GM12878 (cell line): ENCODE measurements at regions not wholly inside any gene's neighbourhood (a gene's known extent, or its start where the extent isn't known, plus 50 kb on each side); places are given as distances from the start of the nearest gene placed in this dataset.
A peak's percentile ranks its signal among the peaks of the same experiment; 100 is the strongest.

Source experiments
- ATAC-seq: fragments of 200-7000 bp; cut with Tn5 transposase; 3 replicates; pipeline ENCODE4 v1.9.1; 2020; ENCODE audit warnings: mild to moderate bottlenecking, moderate library complexity
- BruUV-seq: library from RNA; stranded (reverse); fragments of 400-500 nt; replicated peaks from 2 replicates; lab custom pipeline; 2021; lab: Mats Ljungman, UMichigan
- CTCF ChIA-PET: fragments of 300-600 bp; sonication (Branson Sonifier 250); formaldehyde crosslinking; extraction: SDS; loops from one replicate; lab custom pipeline; 2021; ENCODE audit warnings: inconsistent platforms; lab: Yijun Ruan, JAX
- POLR2A ChIA-PET: fragments of 350-600 bp; formaldehyde crosslinking; extraction: SDS; loops from one replicate; lab custom pipeline; 2021; ENCODE audit warnings: inconsistent platforms; lab: Charles Lee
- RAD21 ChIA-PET: fragments of 300-600 bp; sonication (Branson Sonifier 250); formaldehyde crosslinking; loops from one replicate; lab custom pipeline; 2023; ENCODE audit warnings: antibody characterized with exemption; ENCODE audit not compliant: unreplicated experiment; lab: Charles Lee
- SMC1A ChIA-PET: fragments of 300-600 bp; sonication (Branson Sonifier 250); formaldehyde crosslinking; loops from one replicate; lab custom pipeline; 2023; ENCODE audit not compliant: unreplicated experiment, uncharacterized antibody; lab: Charles Lee
- DNase-seq: peaks from one replicate; pipeline ENCODE4 v3.0.0-alpha.2; 2011; ENCODE audit warnings: low read depth, low spot score
- FAIRE-seq: peaks from 3 replicates; lab custom pipeline; 2011; peaks lifted over from hg19 to GRCh38; lab: Jason Lieb, UNC
- H2AFZ ChIP-seq: 2 replicates; pipeline ENCODE4 v1.6.0; 2011; ENCODE audit warnings: low read depth, low read length, control low read depth; ENCODE audit not compliant: control insufficient read depth
- H3K27ac ChIP-seq: 2 replicates; pipeline ENCODE4 v1.5.1; 2011; ENCODE audit warnings: control low read depth; ENCODE audit not compliant: control insufficient read depth, insufficient read depth
- H3K27me3 ChIP-seq, 2 experiments: replicated peaks in 1 of 2; 2 replicates each; pipeline versions ENCODE4 v1.6.0 to v1.6.1; 2011; ENCODE audit warnings: low read length in 1 of 2; ENCODE audit not compliant: control insufficient read depth in 2 of 2, insufficient read depth in 2 of 2
- H3K36me3 ChIP-seq, 2 experiments: 2 replicates each; pipeline ENCODE4 v1.5.1; 2011; ENCODE audit warnings: low read length in 1 of 2; ENCODE audit not compliant: control insufficient read depth in 2 of 2, insufficient read depth in 2 of 2
- H3K4me1 ChIP-seq: 2 replicates; pipeline ENCODE4 v1.6.1; 2011; ENCODE audit warnings: mild to moderate bottlenecking, low read length, moderate library complexity, mixed read lengths; ENCODE audit not compliant: control insufficient read depth, insufficient read depth
- H3K4me2 ChIP-seq: 2 replicates; pipeline ENCODE4 v1.6.0; 2011; ENCODE audit warnings: control low read depth; ENCODE audit not compliant: control insufficient read depth, insufficient read depth
- H3K4me3 ChIP-seq: fragments of 200-600 bp; sonication (generic); 2 replicates; pipeline ENCODE4 v1.5.1; 2016
- H3K79me2 ChIP-seq: 2 replicates; pipeline ENCODE4 v1.6.0; 2011; ENCODE audit warnings: low read length; ENCODE audit not compliant: control insufficient read depth, insufficient read depth
- H3K9ac ChIP-seq: 2 replicates; pipeline ENCODE4 v1.8.0; 2011; ENCODE audit warnings: low read length, control low read depth, mixed read lengths; ENCODE audit not compliant: control insufficient read depth, insufficient read depth
- H3K9me3 ChIP-seq: replicated peaks from 3 replicates; pipeline ENCODE4 v1.5.1; 2011; ENCODE audit warnings: mild to moderate bottlenecking, low read length; ENCODE audit not compliant: control insufficient read depth, insufficient read depth
- H4K20me1 ChIP-seq: 2 replicates; pipeline ENCODE4 v1.6.0; 2011; ENCODE audit not compliant: control insufficient read depth, insufficient read depth
- MYC ChIP-seq: IDR thresholded peaks from 2 replicates; pipeline ENCODE4 v1.6.1; 2011; ENCODE audit warnings: mild to moderate bottlenecking, low read length, moderate library complexity, inconsistent platforms; ENCODE audit not compliant: insufficient read depth, insufficient replicate concordance, insufficient read length, severe bottlenecking
- RAD21 ChIP-seq: IDR thresholded peaks from 2 replicates; pipeline ENCODE4 v1.6.1; 2011; ENCODE audit warnings: mild to moderate bottlenecking, low read depth, low read length, moderate library complexity; ENCODE audit not compliant: insufficient read depth
- WGBS: methylation state at CpG from one replicate; pipeline ENCODE4 v1.1.6; 2016; ENCODE audit warnings: low lambda C conversion rate; ENCODE audit not compliant: insufficient replicate concordance, insufficient coverage; ENCODE audit errors: missing lambda C conversion rate; 5-methylcytosine and 5-hydroxymethylcytosine counted together
- in situ Hi-C: fragments of 300-500 bp; cut with MboI; formaldehyde crosslinking; loops from 9 replicates; pipeline ENCODE4 v1.14.3; 2018; ENCODE audit warnings: mixed read lengths
- intact Hi-C: fragments of 100-400 bp; cut with micrococcal nuclease; formaldehyde crosslinking; loops from one replicate; pipeline ENCODE4 v1.14.2; 2022; ENCODE audit not compliant: unreplicated experiment
- TF ChIP-seq, protein P1 (sequence below), 3 experiments: IDR thresholded peaks in 2 of 3; conservative IDR thresholded peaks in 1 of 3; 2 replicates each; pipeline ENCODE4 v1.5.1; 2011; ENCODE audit warnings: low read depth in 3 of 3, low read length in 3 of 3, mild to moderate bottlenecking in 3 of 3, control low read depth in 2 of 3, moderate library complexity in 2 of 3, inconsistent platforms in 1 of 3, mixed read lengths in 1 of 3; ENCODE audit not compliant: control insufficient read depth in 2 of 3, insufficient read depth in 1 of 3; ENCODE audit errors: extremely low read depth in 1 of 3
- TF ChIP-seq, protein P2 (sequence below): fragments of 450-650 bp; IDR thresholded peaks from 2 replicates; pipeline ENCODE4 v1.6.1; 2017; ENCODE audit warnings: antibody characterized with exemption, mild to moderate bottlenecking, moderate library complexity

DNA sequence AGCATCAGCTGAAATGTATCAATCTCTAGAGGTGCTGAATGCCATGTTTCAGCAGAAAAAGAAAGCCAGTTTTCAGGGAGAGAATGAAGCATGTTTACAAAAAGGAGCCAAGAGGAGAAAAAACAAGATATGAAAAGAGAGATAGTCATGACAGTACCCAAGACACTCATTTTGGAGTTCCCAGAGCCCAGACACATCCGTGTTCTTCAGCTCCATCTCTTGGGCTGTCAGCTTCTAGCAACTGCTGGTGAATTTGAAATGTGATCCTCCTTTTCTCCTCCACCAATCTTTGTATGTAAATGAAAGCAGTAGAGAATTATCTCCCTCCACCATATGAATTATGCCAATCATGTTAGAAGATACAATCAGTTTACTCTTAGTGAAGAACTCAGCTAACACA, 93.0 kb upstream of the SLC25A36 start:
- CTCF ChIA-PET: interaction anchor here (0.7 to 1.1 kb wide), 3 partner anchors 16 to 345 kb away, joined by 3 to 6 read pairs (median 5); no protein-coding TSS in a partner anchor
- H3K79me2 ChIP-seq: no peaks in the 10 kb centered on the region
- no peak overlapping the region for H3K4me3 ChIP-seq
- no peak for DNase-seq
- TF ChIP-seq, protein P1, sequence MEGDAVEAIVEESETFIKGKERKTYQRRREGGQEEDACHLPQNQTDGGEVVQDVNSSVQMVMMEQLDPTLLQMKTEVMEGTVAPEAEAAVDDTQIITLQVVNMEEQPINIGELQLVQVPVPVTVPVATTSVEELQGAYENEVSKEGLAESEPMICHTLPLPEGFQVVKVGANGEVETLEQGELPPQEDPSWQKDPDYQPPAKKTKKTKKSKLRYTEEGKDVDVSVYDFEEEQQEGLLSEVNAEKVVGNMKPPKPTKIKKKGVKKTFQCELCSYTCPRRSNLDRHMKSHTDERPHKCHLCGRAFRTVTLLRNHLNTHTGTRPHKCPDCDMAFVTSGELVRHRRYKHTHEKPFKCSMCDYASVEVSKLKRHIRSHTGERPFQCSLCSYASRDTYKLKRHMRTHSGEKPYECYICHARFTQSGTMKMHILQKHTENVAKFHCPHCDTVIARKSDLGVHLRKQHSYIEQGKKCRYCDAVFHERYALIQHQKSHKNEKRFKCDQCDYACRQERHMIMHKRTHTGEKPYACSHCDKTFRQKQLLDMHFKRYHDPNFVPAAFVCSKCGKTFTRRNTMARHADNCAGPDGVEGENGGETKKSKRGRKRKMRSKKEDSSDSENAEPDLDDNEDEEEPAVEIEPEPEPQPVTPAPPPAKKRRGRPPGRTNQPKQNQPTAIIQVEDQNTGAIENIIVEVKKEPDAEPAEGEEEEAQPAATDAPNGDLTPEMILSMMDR (IDR thresholded peaks at IDR 0.05 in 2 of 3, conservative IDR thresholded peaks at IDR 0.05 in 1 of 3; ENCODE audit: control insufficient read depth in 2 of 3, extremely low read depth in 1 of 3, insufficient read depth in 1 of 3, low read depth in 3 of 3, low read length in 3 of 3): peak in 1 of 3 experiments; percentile 30; a peak in 2 of 6 replicates
- TF ChIP-seq MYC (no peak), RAD21 (peak; percentile 50)
- TF ChIP-seq, protein P2, sequence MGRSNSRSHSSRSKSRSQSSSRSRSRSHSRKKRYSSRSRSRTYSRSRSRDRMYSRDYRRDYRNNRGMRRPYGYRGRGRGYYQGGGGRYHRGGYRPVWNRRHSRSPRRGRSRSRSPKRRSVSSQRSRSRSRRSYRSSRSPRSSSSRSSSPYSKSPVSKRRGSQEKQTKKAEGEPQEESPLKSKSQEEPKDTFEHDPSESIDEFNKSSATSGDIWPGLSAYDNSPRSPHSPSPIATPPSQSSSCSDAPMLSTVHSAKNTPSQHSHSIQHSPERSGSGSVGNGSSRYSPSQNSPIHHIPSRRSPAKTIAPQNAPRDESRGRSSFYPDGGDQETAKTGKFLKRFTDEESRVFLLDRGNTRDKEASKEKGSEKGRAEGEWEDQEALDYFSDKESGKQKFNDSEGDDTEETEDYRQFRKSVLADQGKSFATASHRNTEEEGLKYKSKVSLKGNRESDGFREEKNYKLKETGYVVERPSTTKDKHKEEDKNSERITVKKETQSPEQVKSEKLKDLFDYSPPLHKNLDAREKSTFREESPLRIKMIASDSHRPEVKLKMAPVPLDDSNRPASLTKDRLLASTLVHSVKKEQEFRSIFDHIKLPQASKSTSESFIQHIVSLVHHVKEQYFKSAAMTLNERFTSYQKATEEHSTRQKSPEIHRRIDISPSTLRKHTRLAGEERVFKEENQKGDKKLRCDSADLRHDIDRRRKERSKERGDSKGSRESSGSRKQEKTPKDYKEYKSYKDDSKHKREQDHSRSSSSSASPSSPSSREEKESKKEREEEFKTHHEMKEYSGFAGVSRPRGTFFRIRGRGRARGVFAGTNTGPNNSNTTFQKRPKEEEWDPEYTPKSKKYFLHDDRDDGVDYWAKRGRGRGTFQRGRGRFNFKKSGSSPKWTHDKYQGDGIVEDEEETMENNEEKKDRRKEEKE: no peak
- TF ChIP-seq, all 136 proteins: peak for 2
- ATAC-seq (no peak), FAIRE-seq (no peak)
- Histone ChIP-seq H3K9me3 (no peaks in the 10 kb centered on the region; the same call in 2 of the 3 replicates), H3K4me2 (no peak overlapping the region), H4K20me1 (no peaks in the 10 kb centered on the region), H3K27ac (no peak overlapping the region), H3K27me3 (no peaks in the 10 kb centered on the region), H3K4me1 (peaks cover 18% of the 10 kb centered on the region), H2AFZ (no peak overlapping the region), H3K36me3 (no peaks in the 10 kb centered on the region), H3K9ac (no peak overlapping the region)
- no TSS peak for BruUV-seq
- in situ Hi-C loops: no loop called here
- intact Hi-C loops: no loop called here
- ChIA-PET SMC1A (interaction anchor here (1.5 kb wide), 1 partner anchor 109 kb away, joined by 4 read pairs; no protein-coding TSS in a partner anchor), POLR2A (no interaction called here), RAD21 (interaction anchor here (0.9 kb wide), 1 partner anchor 113 kb away, joined by 3 read pairs; no protein-coding TSS in a partner anchor)
- WGBS: 0% methylated on average over 1 of the region's 1 CpG
